Renal cortical epithelial cell (primary cell): ENCODE measurements at regions not wholly inside any gene's neighbourhood (a gene's known extent, or its start where the extent isn't known, plus 50 kb on each side); places are given as distances from the start of the nearest gene placed in this dataset.

Experiments
- DNase-seq: peaks from one replicate; pipeline ENCODE4 v3.0.0-alpha.2; 2011; ENCODE audit warnings: low read depth

DNA sequence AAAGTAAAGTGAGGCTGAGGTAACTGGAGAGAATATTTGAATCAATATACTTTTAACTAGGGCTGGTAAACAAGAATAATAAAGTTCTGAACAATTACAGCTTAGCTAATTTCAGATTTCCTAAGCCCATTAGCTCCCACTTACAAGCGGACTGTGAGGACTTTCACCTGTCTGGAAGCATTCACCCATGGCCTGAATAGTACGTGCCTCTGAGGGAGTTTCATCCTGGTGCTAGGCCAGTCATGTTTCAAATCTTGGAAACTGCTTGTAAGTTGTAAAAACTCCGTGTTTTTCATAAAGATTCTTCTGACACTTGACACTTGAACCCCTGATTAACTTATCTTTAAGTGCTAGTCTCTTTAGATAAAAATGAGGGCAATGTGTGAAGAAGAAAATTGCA, 975.2 kb upstream of the GHITM start:
- DNase-seq, result no peak

DNA sequence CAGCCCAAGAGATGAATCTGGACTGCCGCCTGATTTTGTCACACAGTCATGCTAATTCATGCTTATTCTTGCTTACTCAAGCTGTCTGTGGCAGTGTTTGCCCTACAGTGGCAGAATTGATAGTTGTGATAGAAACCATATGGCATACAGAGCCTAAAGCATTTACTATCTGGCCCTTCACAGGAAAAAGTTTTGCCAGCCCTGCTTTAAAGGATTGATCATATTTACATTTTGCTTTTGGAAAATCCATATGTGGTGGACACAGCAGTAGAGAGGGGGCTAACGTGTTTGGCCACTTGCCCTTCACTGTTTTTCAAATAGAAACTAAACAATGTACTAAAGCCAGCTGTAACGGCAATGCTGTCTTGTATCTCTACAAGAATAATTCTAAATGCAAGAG, 974.0 kb upstream of the GHITM start:
- no peak for DNase-seq

DNA sequence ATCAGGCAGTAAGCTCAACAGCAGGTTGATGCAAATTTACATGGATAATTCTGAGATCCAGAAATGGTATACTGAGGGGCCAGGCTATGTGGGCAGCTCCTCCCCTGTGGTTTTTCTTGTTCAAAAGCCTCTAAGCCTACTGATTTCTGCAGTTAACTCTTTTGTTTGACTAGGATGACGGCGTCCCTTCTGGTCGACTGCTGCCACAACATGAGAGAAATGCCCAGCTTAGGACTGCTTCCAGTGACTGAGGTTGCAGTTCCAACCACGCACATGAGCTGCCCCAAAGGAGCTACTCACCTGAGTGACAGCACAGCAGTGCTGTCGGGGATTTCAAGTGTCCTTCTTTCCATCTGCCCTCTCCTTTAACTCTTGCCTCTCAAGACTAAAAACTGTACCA, 973.0 kb upstream of the GHITM start:
- no peak for DNase-seq

DNA sequence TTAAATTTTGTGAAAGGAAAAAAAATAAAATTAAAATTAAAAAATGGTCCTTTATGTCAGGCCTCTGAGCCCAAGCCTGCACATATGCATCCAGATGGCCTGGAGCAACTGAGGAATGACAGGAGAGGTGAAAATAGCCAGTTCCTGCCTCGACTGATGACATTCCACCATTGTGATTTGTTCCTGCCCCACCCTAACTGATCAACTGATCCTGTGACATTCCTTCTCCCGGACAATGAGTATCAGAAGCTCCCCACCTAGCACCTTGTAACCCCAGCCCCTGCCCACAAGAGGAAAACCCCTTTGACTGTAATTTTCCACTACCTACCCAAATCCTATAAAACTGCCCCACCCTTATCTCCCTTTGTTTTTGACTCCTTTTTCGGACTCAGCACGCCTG, 972.2 kb upstream of the GHITM start:
- DNase-seq, result no peak

DNA sequence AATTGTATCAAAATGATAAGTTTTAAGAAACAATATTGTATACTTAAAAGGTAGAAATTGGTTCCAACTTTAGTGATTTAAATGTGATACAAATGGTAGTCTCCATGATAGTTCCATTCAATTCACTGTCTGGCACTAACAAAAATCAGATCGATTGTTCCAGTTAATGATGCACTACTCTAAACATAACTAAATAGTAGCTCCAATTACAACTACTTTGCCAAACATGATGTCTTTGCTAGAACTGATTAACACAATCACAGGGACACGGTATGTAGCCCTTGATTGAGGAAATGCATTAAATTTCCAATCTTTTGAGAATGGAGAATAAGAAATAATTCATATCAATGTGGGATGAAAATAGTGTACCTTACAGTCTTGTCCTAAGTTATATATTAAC, 962.4 kb upstream of the GHITM start:
- no peak for DNase-seq

DNA sequence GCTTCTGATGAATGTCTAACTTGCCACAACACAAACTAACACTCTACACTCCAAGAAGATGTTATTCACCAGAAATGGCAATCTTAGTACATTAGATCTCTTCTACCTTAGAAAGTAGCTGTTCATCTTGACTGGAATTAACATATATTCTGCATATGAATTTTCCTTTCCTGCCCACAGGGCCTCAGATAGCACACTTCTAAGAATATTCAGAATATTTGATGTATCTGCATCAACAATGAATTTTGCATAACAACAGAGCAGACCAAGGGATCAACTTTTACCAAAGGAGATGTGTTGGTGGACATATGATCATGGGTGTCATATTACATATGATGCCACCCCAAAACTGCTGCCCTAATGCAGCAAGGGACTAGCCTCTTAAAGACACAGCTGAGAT, 960.8 kb upstream of the GHITM start:
- no peak for DNase-seq

DNA sequence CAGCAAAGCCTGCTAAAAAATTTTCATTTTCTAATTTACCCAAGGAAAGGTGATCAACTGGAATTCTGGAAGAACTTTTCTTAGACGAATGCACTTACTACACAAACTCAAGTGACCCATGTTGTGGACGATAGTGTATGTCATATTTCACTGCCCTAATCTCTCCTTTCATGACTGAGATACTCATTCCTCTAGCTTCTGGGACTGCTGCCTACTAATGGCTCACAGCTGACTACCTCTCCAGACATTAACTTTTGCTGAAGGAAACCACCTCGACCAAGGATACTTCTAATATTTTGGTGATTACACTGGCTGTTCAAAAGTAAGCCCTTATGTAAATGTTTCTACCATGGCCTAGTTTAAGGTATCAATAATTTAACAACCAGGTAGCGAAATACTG, 959.9 kb upstream of the GHITM start:
- no peak for DNase-seq

DNA sequence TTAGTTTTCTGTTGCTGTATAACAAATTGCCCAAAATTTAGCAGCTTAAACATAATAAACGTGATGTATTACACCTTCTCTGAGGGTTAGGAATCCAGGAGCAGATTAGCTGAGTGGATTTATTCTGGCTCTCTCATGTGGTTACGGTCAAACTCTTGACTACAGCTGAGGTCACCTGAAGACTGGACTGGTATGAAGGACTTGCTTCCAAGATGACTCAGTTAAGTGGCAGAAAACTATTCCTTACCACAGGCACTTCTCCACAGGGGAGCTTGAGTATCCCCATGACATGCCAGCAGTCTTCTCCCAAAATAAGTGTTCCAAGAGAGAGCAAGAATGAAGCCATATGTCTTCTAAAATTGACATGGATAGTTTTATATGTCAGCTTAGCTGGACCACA, 957.2 kb upstream of the GHITM start:
- DNase-seq, result no peak

DNA sequence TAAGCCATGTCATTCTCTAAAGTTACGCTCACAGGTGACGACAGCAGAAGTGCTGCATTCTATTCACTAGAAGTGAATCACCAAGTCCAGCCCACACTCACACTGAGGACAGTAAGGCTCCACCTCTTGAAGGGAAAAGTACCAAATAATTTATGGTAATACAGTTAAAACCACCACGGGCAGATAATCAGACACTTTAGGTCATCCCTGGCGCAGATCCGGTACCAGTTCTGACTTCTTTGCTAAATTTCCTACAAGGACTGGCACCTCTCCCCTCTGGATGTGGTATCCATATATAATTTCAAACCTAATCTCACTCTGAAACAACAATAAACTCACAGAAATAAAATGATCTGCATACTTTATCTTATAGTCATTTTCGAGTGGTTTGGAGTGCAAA, 954.7 kb upstream of the GHITM start:
- DNase-seq, result no peak

DNA sequence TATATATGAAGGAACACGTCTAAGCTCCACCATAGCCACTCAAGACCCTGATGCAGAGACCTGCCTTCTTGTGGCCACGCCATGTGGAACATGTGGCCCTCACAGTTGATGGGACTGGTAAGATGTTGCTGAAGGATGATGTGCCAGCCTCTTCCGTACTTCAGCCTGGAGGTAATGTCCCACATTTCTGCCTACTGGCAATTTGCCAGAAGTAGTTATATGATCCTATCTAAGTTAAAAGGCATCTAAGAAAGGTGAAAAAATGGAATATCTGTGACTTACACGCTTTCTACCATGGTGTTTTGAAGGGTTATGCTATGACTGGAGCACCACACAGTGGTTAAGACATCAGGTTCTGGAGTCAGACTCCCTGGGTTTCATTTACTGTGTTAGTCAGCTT, 948.7 kb upstream of the GHITM start:
- no peak for DNase-seq

DNA sequence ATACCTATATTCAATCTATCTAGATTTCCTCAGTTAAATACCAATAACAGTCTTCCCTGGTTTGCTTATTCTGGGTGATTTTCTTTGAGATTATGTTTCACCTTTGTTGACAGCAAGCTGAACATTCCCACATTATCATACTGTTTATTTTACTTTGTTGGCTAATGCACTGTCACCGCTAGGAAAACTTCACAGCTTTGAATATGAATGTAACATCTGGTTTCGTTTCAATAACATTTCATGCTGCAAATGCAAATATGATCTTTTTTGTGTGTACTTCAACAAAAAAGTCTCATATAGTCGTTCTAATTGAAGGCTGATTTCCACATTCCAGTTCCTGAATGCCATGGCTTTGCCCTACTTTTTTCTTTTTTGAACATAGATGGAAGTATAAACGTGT, 946.3 kb upstream of the GHITM start:
- no peak for DNase-seq

DNA sequence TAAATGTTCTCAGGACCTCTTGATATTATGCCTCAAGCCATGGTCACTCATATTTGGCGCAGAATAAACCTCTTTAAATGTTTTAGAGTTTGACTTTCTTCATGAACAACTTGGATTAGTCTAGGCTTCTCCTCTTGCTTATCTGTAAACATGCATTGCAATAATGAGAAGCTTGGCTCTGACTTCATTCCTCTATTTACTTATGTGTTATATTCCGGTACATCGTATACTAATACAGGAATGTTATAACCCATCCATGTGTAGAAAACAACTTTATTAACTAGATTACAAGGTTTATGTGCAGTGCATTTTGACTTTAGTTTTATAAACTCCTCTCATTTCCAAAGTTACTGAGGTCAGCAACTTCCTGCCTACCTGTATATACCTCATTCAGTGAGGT, 944.3 kb upstream of the GHITM start:
- no peak for DNase-seq

DNA sequence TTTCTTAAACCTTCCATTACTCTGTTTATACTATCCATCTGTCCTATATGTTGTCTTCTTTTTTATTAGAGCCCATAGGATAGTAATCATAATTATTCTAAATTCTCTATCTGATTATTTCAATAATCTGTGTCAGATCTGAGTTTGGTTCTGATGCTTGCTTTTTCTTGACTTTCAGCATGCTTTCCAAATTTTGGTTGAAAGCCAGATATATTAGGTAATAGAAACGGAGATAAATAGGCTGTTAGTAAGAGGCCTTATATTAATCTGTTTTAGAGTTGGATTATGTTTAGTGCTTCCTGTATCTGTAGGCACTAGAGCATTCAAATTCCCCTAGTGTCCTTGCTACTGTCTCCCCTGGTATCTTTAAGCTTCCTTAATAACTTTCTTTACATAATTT, 939.9 kb upstream of the GHITM start:
- DNase-seq, result no peak

DNA sequence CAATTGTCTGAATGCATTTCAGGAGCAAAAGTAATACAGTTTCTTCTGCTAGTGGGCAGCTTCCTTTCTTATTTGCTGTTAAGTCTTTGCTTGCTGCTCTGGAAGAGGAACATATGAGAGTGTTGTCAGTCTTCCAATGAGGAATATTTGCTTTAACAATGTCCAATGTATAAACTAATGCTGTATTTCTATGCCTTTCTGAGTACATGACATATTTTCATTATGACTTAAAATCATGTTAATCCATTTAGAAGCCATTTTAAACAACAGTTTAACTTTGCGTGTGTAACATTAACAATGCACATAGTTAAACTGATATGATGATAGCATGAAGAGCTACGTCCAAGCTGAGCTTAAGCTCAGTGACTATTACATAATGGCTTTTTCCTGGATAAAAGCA, 933.4 kb upstream of the GHITM start:
- no peak for DNase-seq

DNA sequence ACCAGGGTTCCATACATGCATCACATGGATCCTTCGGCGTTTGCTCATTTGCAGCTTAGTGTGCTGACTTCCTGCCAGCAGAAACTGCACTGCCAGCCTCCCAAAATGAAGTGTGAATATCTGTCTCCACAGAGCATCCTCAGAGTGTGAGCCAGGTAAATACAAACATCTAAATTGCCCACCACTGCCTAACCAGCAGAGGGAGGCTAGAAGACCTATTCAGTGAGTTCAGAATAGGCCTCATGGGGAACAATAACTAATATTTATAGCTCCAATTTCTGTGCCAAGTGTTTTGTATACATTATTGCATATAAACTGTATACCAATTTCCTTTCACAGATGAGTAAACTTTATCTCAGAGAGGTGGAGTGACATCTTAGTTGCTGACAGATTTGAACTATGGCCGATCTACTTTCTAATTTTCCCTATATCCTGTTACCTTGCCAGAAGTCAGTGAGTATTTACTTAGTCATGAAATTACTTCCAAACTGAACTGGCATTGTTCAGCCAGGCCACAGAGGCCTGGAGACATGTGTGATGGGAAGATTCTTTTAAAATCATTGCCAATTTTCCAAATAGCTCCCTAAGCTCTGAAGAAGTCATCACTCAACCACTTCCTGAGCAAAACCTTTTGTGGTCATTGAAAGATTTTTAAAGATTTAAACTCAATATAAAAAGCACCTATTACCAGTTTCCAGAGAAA, 926.5 kb upstream of the GHITM start:
- DNase-seq, result peak; percentile 1

DNA sequence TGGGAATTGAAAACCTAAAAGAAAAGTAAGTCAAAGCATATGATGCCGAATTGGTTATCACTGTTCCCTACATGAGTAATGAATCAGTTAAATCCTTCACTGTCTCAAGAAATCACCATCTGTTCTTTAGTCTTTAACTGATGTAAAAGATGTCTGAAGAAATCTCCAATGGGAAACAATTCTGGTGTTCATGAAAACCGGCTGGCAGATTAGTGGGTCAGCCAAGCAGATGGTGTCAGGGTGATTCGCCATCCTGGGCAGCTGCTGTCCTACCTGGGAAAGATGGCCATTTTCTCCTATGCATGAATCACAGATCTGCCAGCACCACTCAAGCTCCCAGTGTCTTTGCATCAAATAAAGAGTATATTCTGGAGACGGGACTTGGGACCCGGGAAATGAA, 925.2 kb upstream of the GHITM start:
- no peak for DNase-seq

DNA sequence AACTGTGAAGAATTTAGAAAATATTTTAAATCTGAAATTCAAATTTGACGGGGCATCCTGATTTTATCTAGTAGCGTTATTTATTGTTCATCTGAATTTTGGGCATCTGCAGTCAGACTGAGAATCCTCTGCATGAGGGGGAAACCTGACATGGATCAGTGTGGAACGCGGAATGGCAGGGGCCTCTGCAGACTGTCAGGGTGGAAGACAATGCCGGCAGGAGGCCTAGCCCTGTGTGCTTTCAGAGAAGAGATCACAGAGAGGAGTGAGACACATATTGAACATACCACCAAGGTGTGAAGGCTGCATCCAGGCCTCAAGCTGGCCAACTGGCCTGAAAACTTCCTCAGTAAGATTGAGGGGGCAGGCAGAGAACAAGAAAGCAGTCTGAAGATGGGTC, 921.1 kb upstream of the GHITM start:
- DNase-seq, result no peak

DNA sequence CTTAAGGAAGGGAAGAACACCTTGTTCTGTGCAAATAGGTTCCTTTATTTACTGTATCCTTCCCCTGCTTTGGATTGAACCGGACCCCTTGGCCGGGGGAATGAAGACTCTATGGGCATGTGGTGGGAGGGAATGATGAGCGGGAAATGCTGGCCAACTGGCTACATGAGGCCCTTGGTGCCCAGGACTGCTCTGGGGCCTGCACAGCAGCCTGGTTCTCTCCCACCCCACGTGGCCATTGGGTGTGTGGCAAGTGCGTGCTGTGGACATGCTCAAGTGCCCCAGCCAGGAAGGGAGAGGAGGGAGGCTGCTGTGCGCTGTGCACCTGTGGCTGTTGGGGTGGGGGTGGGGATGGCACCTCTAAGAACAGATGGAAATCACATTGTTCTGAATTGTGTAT, 917.0 kb upstream of the GHITM start:
- no peak for DNase-seq

DNA sequence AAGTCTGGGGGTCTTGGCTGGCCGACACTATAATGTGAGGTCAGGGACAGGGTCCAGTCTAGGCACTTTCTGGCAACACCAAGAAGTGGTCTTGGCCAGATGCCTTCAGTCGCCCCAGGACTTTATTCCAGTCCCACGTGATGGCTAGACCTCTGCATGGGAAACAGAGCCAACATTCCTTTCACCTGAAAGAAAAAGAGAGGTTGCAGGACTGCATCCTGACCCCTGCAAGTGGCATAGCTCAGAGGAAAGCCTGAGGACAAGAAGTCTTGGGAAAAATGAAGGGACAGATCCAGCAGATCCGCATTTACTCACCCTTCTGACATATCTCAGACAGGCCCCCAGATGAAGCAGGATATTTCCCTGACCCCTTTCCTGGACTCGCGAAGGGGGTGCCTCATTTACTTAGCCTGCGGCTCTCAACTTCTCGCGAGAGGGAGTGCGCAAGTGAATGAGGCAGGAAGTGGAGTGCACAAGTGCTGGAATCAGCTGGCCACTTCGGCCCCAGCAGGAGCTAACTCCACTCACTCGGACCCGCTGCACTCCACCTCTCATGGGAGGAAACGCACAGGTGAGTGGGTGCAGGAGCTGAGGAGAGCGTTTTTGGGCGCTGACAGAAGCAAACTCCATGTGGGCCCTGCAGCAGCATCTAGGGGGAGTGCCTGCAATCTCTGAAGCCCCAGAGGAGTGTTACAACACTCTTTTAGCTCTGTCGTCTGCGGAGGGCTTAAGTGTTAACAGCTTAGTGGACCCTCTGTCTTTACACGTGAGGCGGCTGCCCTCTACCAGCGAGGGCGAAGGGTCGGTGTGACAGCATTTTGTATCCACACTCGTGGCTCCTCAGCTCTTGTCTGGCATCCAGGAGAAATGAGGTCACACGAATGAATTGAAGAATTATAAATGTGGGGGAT, 916.2 kb upstream of the GHITM start:
- no peak for DNase-seq

DNA sequence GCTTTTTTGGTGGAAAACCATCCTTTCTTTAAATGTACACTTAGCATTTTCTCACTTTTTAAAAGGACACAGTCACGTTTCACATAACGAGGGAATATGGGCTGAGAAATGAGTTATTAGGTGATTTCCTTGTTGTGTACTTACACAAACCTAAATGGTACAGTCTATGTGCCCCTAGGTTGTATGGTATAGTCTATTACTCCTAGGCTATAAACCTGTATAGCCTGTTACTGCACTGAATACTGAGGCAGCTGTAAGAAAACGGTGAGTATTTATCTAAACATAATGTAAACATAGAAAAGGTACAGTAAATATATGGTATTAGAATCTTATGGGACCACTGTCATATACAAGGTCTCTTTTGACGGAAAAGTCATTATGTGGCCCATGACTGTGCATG, 913.5 kb upstream of the GHITM start:
- DNase-seq, result no peak

DNA sequence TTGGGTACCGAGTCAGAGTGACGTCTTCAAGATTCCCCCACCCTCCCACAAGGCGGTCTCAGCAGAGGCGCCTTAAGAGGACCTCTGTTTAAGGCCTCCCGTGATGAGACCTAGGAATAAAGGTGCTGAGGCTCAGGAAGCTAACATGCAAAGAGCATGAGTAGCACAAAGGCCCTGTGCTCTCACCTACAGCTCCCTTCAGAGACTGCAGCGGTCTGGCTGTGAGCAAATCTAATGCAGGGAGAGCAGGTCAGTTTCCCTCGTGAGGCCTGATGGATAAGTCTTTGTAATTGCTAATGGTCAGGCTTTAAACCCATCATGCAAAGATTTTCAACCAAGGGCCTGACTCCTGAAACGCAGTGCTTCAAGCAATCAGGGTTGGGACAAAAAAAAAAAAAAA, 909.3 kb upstream of the GHITM start:
- no peak for DNase-seq

DNA sequence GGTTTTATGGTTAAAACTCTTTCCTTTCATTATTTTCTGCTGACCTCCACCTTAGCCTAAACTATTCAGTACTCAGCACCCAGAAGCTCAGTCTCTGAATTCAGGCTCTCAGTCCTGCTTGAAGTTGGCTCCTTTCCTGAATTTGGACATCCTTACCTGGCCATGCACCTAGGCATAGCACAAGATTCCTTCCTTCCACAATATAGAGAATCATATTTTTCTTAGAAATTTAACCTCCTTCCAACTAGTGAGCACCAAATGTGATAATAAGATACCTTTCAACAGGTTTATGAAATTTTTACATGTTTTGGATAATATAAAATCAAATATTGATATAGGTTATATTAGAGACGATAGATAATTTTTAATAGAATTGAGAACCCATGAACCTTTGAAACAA, 905.6 kb upstream of the GHITM start:
- DNase-seq, result no peak

DNA sequence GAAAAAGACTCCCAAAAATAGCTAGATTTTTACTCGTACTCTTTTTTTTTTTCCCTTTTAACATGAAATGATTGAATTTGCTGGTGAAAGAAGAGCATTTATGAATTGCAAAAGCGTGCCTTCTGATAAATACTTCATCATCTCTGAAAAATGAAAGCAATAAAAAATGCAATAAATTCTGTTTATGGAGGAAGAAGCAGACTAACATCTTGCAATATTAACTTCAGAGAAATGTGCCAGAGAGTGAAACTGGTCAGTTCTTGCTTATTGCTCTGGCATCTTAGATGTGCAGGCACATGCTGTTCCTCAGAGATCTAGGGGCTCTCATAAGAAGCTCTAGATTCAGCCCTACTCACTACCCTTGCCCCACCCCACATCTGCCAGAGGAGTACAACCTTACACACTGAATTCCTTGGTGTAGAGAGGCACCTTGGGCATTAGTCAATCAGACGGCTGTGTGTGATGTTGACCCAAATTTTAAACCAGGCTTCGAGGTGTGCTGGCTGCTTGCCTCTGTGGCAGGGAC, 891.1 kb upstream of the GHITM start:
- no peak for DNase-seq
